ENCODE measurements at regions not wholly inside any gene's neighbourhood (a gene's known extent, or its start where the extent isn't known, plus 50 kb on each side); places are given as distances from the start of the nearest gene placed in this dataset.
A peak's percentile ranks its signal among the peaks of the same experiment; 100 is the strongest.

DNA sequence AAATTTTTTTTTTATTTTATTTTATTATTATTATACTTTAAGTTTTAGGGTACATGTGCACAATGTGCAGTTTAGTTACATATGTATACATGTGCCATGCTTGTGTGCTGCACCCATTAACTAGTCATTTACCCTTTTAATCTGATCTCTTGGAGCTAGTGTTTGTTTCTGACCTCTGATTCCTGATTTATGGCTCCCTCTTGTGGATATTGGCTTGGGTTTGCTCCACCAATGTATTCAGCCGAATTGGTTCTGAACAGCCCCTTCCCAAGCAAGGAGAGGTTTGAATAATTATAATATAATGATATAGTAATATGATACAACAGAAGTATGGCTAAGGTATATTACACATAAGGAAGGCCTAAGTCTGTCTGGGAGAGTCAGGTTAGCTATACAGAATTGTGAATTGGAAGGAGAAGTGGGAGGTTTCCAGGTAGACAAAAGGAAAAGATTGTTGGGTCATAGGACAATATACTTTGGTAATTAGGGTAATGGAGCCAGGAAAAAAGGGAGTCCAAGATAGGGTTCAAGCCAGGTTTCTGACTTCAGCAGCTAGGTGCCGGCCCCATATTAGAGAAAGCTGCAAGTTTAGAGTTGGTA lies 53.1 kb upstream of the HMCN1 start:
- Histone ChIP-seq H3K27ac (ENCODE audit: low read depth, low read length) (no peak overlapping the region), H3K9me3 (ENCODE audit: control insufficient read depth in 1 of 2, low read length in 2 of 2) (no peaks in the 10 kb centered on the region), H3K27me3 (ENCODE audit: insufficient read depth, low read length) (no peaks in the 10 kb centered on the region), H3K4me3 (ENCODE audit: low read length in 2 of 2) (no peak overlapping the region), H3K4me1 (ENCODE audit: insufficient read depth, low read length) (peaks cover 26% of the 10 kb centered on the region), H3K36me3 (ENCODE audit: insufficient read depth, low read length) (no peaks in the 10 kb centered on the region)
- ChIA-PET POLR2A (ENCODE audit: partially characterized antibody) (interaction anchor here (0.5 to 7.7 kb wide), 13 partner anchors 11 to 525 kb away, joined by 3 to 82 read pairs (median 3); partner anchors contain the start of genes IVNS1ABP and TRMT1L), CTCF (ENCODE audit: partially characterized antibody) (interaction anchor here (0.7 to 7.4 kb wide), 45 partner anchors 9 to 876 kb away, joined by 3 to 81 read pairs (median 4); partner anchors contain the start of gene IVNS1ABP)
- H3K9me3 Mint-ChIP-seq: peaks cover 0 to 2% (median 0%) of the 10 kb centered on the region in 8 donors
- no peak overlapping the region for H3K27ac Mint-ChIP-seq
- no peaks in the 10 kb centered on the region for H3K27me3 Mint-ChIP-seq
- H3K4me3 Mint-ChIP-seq: peak overlapping the region in 1 of 8 donors; percentile 34
- peaks cover 19 to 32% (median 26%) of the 10 kb centered on the region in 4 donors for H3K4me1 Mint-ChIP-seq
- H3K36me3 Mint-ChIP-seq: no peaks in the 10 kb centered on the region
- intact Hi-C loops (cut with micrococcal nuclease): loop anchor here (1.0 to 5.0 kb wide), 4 partner anchors 364 to 874 kb away; partner anchors contain the start of gene IVNS1ABP
- peak in 4 of 5 donors; percentile 36 to 43 (median 38) for DNase-seq

DNA sequence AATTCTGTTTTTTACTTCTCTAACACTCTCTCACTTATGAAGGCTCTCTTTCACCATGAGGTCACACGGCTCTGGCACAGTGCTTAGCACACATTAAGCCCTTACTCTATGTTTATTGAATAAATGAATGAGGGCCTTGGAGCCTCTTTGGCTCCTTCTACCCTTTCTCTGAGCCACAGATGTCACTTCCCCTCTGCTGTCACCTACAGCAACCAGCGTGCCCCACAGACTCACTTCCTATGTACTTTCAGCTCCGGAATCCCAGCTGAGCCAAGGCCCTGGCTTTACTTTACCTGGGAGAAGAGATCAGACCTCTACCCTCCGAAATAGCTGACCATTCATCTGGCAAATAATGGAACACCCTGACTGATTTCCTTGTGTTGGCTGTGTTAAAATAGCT lies 53.7 kb upstream of the HMCN1 start:
- Histone ChIP-seq H3K9me3 (ENCODE audit: control insufficient read depth in 1 of 2, low read length in 2 of 2) (no peaks in the 10 kb centered on the region), H3K27me3 (ENCODE audit: insufficient read depth, low read length) (no peaks in the 10 kb centered on the region), H3K27ac (ENCODE audit: low read depth, low read length) (no peak overlapping the region), H3K36me3 (ENCODE audit: insufficient read depth, low read length) (no peaks in the 10 kb centered on the region), H3K4me1 (ENCODE audit: insufficient read depth, low read length) (peaks cover 26% of the 10 kb centered on the region), H3K4me3 (ENCODE audit: low read length in 2 of 2) (no peak overlapping the region)
- peaks cover 19 to 34% (median 27%) of the 10 kb centered on the region in 4 donors for H3K4me1 Mint-ChIP-seq
- peak overlapping the region in 3 of 8 donors; percentile 0 to 36 (median 15) for H3K4me3 Mint-ChIP-seq
- peaks cover 0 to 2% (median 0%) of the 10 kb centered on the region in 8 donors for H3K9me3 Mint-ChIP-seq
- ChIA-PET POLR2A (ENCODE audit: partially characterized antibody) (interaction anchor here (0.6 to 7.7 kb wide), 12 partner anchors 10 to 524 kb away, joined by 3 to 82 read pairs (median 4); partner anchors contain the start of genes IVNS1ABP and TRMT1L), CTCF (ENCODE audit: partially characterized antibody) (interaction anchor here (0.7 to 7.4 kb wide), 44 partner anchors 8 to 875 kb away, joined by 3 to 81 read pairs (median 4); partner anchors contain the start of gene IVNS1ABP)
- no peaks in the 10 kb centered on the region for H3K36me3 Mint-ChIP-seq
- H3K27me3 Mint-ChIP-seq: no peaks in the 10 kb centered on the region
- intact Hi-C loops (cut with micrococcal nuclease): loop anchor here (5.0 kb wide), 2 partner anchors 698 to 873 kb away; no protein-coding TSS in a partner anchor
- DNase-seq: no peak
- peak overlapping the region in 5 of 7 donors; percentile 0 to 77 (median 27) for H3K27ac Mint-ChIP-seq

DNA sequence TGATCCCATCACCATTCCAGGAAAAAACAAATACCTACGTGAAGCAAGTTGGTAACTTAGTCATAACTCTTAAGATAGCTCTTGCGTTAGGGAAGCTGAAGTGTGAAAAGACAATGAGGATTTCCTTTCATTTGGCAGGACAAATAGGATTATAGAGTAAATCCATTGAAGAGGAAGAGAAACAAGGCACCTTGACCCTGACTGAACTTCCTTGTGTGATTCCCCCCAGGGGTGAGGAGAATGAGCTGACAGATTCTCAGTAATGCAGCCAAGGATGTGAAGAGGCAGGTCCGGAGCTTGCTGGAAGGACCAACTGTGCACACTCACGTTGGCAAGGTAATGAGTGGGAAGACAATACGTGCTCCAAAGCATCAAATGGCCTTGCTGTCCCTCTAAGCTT lies 55.0 kb upstream of the HMCN1 start:
- intact Hi-C loops (cut with micrococcal nuclease): no loop called here
- H3K4me1 ChIP-seq (ENCODE audit: insufficient read depth, low read length): peaks cover 34% of the 10 kb centered on the region
- no peaks in the 10 kb centered on the region for H3K27me3 ChIP-seq (ENCODE audit: insufficient read depth, low read length)
- H3K36me3 ChIP-seq (ENCODE audit: insufficient read depth, low read length): no peaks in the 10 kb centered on the region
- Mint-ChIP-seq H3K4me3 (no peak overlapping the region), H3K27ac (no peak overlapping the region), H3K36me3 (no peaks in the 10 kb centered on the region), H3K4me1 (peaks cover 27 to 46% (median 36%) of the 10 kb centered on the region in 4 donors), H3K9me3 (no peaks in the 10 kb centered on the region), H3K27me3 (no peaks in the 10 kb centered on the region)
- no peaks in the 10 kb centered on the region for H3K9me3 ChIP-seq (ENCODE audit: control insufficient read depth in 1 of 2, low read length in 2 of 2)
- no peak overlapping the region for H3K4me3 ChIP-seq (ENCODE audit: low read length in 2 of 2)
- DNase-seq: no peak
- ChIA-PET CTCF (ENCODE audit: partially characterized antibody) (interaction anchor here (0.9 to 7.4 kb wide), 11 partner anchors 9 to 697 kb away, joined by 3 to 81 read pairs (median 24); partner anchors contain the start of gene IVNS1ABP), POLR2A (ENCODE audit: partially characterized antibody) (interaction anchor here (2.5 to 7.7 kb wide), 2 partner anchors 362 to 440 kb away, joined by 16 to 82 read pairs; partner anchors contain the start of gene IVNS1ABP)
- no peak overlapping the region for H3K27ac ChIP-seq (ENCODE audit: low read depth, low read length)

DNA sequence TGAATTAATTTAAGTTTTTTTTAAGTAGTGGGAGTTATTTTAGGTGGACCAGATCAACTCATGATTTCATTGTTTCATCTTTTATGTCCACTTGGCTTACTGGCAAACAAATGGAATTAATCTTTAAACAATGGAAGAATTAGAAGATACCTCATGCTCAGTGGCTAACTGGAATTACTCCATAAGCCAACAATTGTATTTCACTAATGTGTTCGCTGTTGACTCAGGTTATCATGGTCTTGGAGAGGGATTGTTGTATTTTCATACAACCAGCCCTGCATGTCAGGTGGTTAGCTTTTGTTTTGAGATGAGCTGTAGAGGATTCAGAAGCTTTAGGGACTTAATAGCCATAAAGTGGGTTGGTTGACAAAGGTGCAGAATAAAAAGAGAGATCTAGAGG lies 57.2 kb upstream of the HMCN1 start:
- Histone ChIP-seq H3K27ac (ENCODE audit: low read depth, low read length) (no peak overlapping the region), H3K9me3 (ENCODE audit: control insufficient read depth in 1 of 2, low read length in 2 of 2) (no peaks in the 10 kb centered on the region), H3K4me3 (ENCODE audit: low read length in 2 of 2) (no peak overlapping the region), H3K36me3 (ENCODE audit: insufficient read depth, low read length) (no peaks in the 10 kb centered on the region), H3K27me3 (ENCODE audit: insufficient read depth, low read length) (no peaks in the 10 kb centered on the region), H3K4me1 (ENCODE audit: insufficient read depth, low read length) (peaks cover 40% of the 10 kb centered on the region)
- no peaks in the 10 kb centered on the region for H3K27me3 Mint-ChIP-seq
- H3K36me3 Mint-ChIP-seq: no peaks in the 10 kb centered on the region
- H3K9me3 Mint-ChIP-seq: no peaks in the 10 kb centered on the region
- DNase-seq: no peak
- H3K27ac Mint-ChIP-seq: peak overlapping the region in 2 of 7 donors; percentile 37 to 45
- intact Hi-C loops (cut with micrococcal nuclease): no loop called here
- ChIA-PET CTCF (ENCODE audit: partially characterized antibody) (interaction anchor here (0.9 to 7.4 kb wide), 4 partner anchors 17 to 438 kb away, joined by 3 to 66 read pairs (median 8); partner anchors contain the start of gene IVNS1ABP), POLR2A (ENCODE audit: partially characterized antibody) (interaction anchor here (7.7 kb wide), 1 partner anchor 360 kb away, joined by 82 read pairs; the partner anchor contains the start of gene IVNS1ABP)
- H3K4me3 Mint-ChIP-seq: peak overlapping the region in 2 of 8 donors; percentile 29 to 43
- peaks cover 30 to 62% (median 45%) of the 10 kb centered on the region in 4 donors for H3K4me1 Mint-ChIP-seq

DNA sequence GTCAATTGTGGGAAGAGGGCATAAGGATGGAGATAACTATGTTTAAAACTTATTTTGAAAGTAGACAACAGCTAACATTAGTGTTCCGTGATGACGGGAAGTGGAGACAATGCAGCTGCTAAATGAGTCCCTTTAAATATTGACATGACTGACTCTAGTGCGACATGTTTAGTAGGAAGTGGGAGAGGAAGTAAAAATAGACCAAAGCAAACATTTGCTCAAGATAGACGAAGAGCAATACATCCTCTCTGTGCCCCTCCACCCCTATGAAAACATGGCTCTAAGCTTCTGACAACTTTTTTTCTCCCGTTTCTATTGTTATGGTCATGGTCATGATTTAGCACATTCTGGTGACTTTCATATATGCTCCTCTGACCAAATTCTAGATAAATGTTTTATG lies 60.0 kb upstream of the HMCN1 start:
- Histone ChIP-seq H3K4me1 (ENCODE audit: insufficient read depth, low read length) (peaks cover 31% of the 10 kb centered on the region), H3K4me3 (ENCODE audit: low read length in 2 of 2) (no peak overlapping the region), H3K27ac (ENCODE audit: low read depth, low read length) (no peak overlapping the region), H3K9me3 (ENCODE audit: control insufficient read depth in 1 of 2, low read length in 2 of 2) (no peaks in the 10 kb centered on the region), H3K27me3 (ENCODE audit: insufficient read depth, low read length) (no peaks in the 10 kb centered on the region), H3K36me3 (ENCODE audit: insufficient read depth, low read length) (no peaks in the 10 kb centered on the region)
- intact Hi-C loops (cut with micrococcal nuclease): loop anchor here (1.0 to 5.0 kb wide), 4 partner anchors 21 to 922 kb away; partner anchors contain the start of gene EDEM3
- Mint-ChIP-seq H3K36me3 (no peaks in the 10 kb centered on the region), H3K9me3 (no peaks in the 10 kb centered on the region), H3K4me1 (peaks cover 23 to 44% (median 33%) of the 10 kb centered on the region in 4 donors), H3K4me3 (peak overlapping the region; percentile 8 to 88 (median 64)), H3K27me3 (no peaks in the 10 kb centered on the region), H3K27ac (peak overlapping the region in 5 of 7 donors; percentile 2 to 82 (median 25))
- ChIA-PET POLR2A (ENCODE audit: partially characterized antibody) (interaction anchor here (0.9 to 1.6 kb wide), 8 partner anchors 20 to 517 kb away, joined by 3 to 34 read pairs (median 4); partner anchors contain the start of genes IVNS1ABP and SWT1), CTCF (ENCODE audit: partially characterized antibody) (interaction anchor here (0.6 to 1.4 kb wide), 6 partner anchors 9 to 436 kb away, joined by 3 to 6 read pairs (median 3); partner anchors contain the start of gene IVNS1ABP)
- peak in 4 of 5 donors; percentile 16 to 37 (median 34) for DNase-seq

DNA sequence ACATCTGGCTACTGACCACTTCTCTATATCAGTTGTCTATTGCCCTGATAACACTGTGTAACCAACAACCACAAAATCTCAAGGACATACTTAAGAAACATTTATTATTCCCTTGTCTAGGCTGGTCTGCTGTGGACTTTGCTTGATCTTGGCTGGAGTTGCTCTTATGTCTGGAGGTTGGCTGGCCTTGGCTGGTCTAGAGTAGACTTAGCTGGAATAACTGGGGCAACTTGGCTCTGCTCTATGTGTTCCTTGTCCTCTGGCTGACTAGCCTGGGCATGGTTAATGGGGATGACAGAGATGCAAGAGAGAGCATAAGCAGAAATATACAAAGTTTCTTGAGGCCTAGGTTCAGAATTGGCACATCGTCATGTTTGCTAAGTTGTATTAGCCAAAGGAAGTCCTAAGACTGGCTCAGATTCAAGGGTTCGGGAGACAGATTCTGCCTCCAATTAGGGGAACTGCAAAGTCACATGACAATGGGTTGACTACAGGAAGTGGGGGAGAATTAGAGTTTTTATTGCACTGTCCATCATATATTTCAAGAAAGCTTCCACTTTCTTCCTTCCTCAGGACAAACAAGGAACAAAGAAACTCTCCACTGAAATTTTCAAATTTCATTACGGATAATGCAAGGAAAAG lies 61.4 kb upstream of the HMCN1 start:
- no peaks in the 10 kb centered on the region for H3K27me3 Mint-ChIP-seq
- ChIA-PET CTCF (ENCODE audit: partially characterized antibody) (interaction anchor here (1.1 to 4.5 kb wide), 6 partner anchors 8 to 434 kb away, joined by 3 to 79 read pairs (median 4); partner anchors contain the start of gene IVNS1ABP), POLR2A (ENCODE audit: partially characterized antibody) (interaction anchor here (1.2 to 1.4 kb wide), 3 partner anchors 22 to 356 kb away, joined by 4 to 6 read pairs (median 4); partner anchors contain the start of gene IVNS1ABP)
- peaks cover 25% of the 10 kb centered on the region for H3K4me1 ChIP-seq (ENCODE audit: insufficient read depth, low read length)
- no peaks in the 10 kb centered on the region for H3K27me3 ChIP-seq (ENCODE audit: insufficient read depth, low read length)
- peaks cover 21 to 43% (median 32%) of the 10 kb centered on the region in 4 donors for H3K4me1 Mint-ChIP-seq
- no peaks in the 10 kb centered on the region for H3K9me3 Mint-ChIP-seq
- no peaks in the 10 kb centered on the region for H3K36me3 Mint-ChIP-seq
- no peak for DNase-seq
- H3K36me3 ChIP-seq (ENCODE audit: insufficient read depth, low read length): no peaks in the 10 kb centered on the region
- peak overlapping the region in 2 of 8 donors; percentile 3 to 62 for H3K4me3 Mint-ChIP-seq
- no peak overlapping the region for H3K4me3 ChIP-seq (ENCODE audit: low read length in 2 of 2)
- intact Hi-C loops (cut with micrococcal nuclease): loop anchor here (5.0 kb wide), 3 partner anchors 76 to 921 kb away; partner anchors contain the start of gene EDEM3
- no peaks in the 10 kb centered on the region for H3K9me3 ChIP-seq (ENCODE audit: control insufficient read depth in 1 of 2, low read length in 2 of 2)
- H3K27ac ChIP-seq (ENCODE audit: low read depth, low read length): no peak overlapping the region
- H3K27ac Mint-ChIP-seq: peak overlapping the region in 2 of 7 donors; percentile 24 to 86

Measured in CD4-positive, alpha-beta memory T cell (primary cell).